ENCODE measurements at regions not wholly inside any gene's neighbourhood (a gene's known extent, or its start where the extent isn't known, plus 50 kb on each side); places are given as distances from the start of the nearest gene placed in this dataset.
A peak's percentile ranks its signal among the peaks of the same experiment; 100 is the strongest.

GRCh38 chr12:67137256-67137655 is 131.9 kb upstream of the CAND1 start:
- Mint-ChIP-seq H3K27me3 (peaks cover 11 to 16% of the 10 kb centered on the region in 2 donors), H3K4me1 (no peaks in the 10 kb centered on the region), H3K4me3 (no peak overlapping the region), H3K9me3 (peaks cover 0 to 2% (median 0%) of the 10 kb centered on the region in 8 donors), H3K27ac (no peak overlapping the region), H3K36me3 (no peaks in the 10 kb centered on the region)
- intact Hi-C loops (cut with micrococcal nuclease) = no loop called here
- H3K9me3 ChIP-seq (ENCODE audit: control insufficient read depth in 1 of 2, low read length in 2 of 2) = no peaks in the 10 kb centered on the region
- no peaks in the 10 kb centered on the region for H3K4me1 ChIP-seq (ENCODE audit: insufficient read depth, low read length)
- no peaks in the 10 kb centered on the region for H3K27me3 ChIP-seq (ENCODE audit: insufficient read depth, low read length)
- H3K4me3 ChIP-seq (ENCODE audit: low read length in 2 of 2) = no peak overlapping the region
- ChIA-PET POLR2A (ENCODE audit: partially characterized antibody) (no interaction called here), CTCF (ENCODE audit: partially characterized antibody) (no interaction called here)
- H3K27ac ChIP-seq (ENCODE audit: low read depth, low read length) = no peak overlapping the region
- no peaks in the 10 kb centered on the region for H3K36me3 ChIP-seq (ENCODE audit: insufficient read depth, low read length)
- no peak for DNase-seq

GRCh38 chr12:67141296-67142018 is 127.7 kb upstream of the CAND1 start:
- Mint-ChIP-seq H3K36me3 (no peaks in the 10 kb centered on the region), H3K27me3 (peaks cover 11 to 14% of the 10 kb centered on the region in 2 donors), H3K4me3 (no peak overlapping the region), H3K9me3 (peaks cover 0 to 3% (median 0%) of the 10 kb centered on the region in 8 donors), H3K27ac (no peak overlapping the region), H3K4me1 (no peaks in the 10 kb centered on the region)
- Histone ChIP-seq H3K27me3 (ENCODE audit: insufficient read depth, low read length) (no peaks in the 10 kb centered on the region), H3K4me3 (ENCODE audit: low read length in 2 of 2) (no peak overlapping the region), H3K36me3 (ENCODE audit: insufficient read depth, low read length) (no peaks in the 10 kb centered on the region), H3K9me3 (ENCODE audit: control insufficient read depth in 1 of 2, low read length in 2 of 2) (no peaks in the 10 kb centered on the region), H3K4me1 (ENCODE audit: insufficient read depth, low read length) (no peaks in the 10 kb centered on the region), H3K27ac (ENCODE audit: low read depth, low read length) (no peak overlapping the region)
- no peak for DNase-seq
- CTCF ChIA-PET (ENCODE audit: partially characterized antibody) = interaction anchor here (1.0 to 1.6 kb wide), 2 partner anchors 10 to 18 kb away, joined by 3 to 4 read pairs; no protein-coding TSS in a partner anchor
- POLR2A ChIA-PET (ENCODE audit: partially characterized antibody) = no interaction called here
- intact Hi-C loops (cut with micrococcal nuclease) = no loop called here

- no peak overlapping the region for H3K27ac ChIP-seq (ENCODE audit: low read depth, low read length)
- Mint-ChIP-seq H3K9me3 (peaks cover 0 to 3% (median 0%) of the 10 kb centered on the region in 8 donors), H3K27ac (peak overlapping the region in 1 of 7 donors; percentile 49), H3K36me3 (no peaks in the 10 kb centered on the region), H3K4me3 (no peak overlapping the region), H3K4me1 (no peaks in the 10 kb centered on the region), H3K27me3 (peaks cover 0 to 6% of the 10 kb centered on the region in 2 donors)
- DNase-seq = no peak
- no peak overlapping the region for H3K4me3 ChIP-seq (ENCODE audit: low read length in 2 of 2)
- H3K4me1 ChIP-seq (ENCODE audit: insufficient read depth, low read length) = no peaks in the 10 kb centered on the region
- intact Hi-C loops (cut with micrococcal nuclease) = no loop called here
- H3K36me3 ChIP-seq (ENCODE audit: insufficient read depth, low read length) = no peaks in the 10 kb centered on the region
- ChIA-PET CTCF (ENCODE audit: partially characterized antibody) (no interaction called here), POLR2A (ENCODE audit: partially characterized antibody) (no interaction called here)
- no peaks in the 10 kb centered on the region for H3K9me3 ChIP-seq (ENCODE audit: control insufficient read depth in 1 of 2, low read length in 2 of 2)
- no peaks in the 10 kb centered on the region for H3K27me3 ChIP-seq (ENCODE audit: insufficient read depth, low read length)
Measured at GRCh38 chr12:67145692-67146091, 123.5 kb upstream of the CAND1 start.

- POLR2A ChIA-PET (ENCODE audit: partially characterized antibody) = no interaction called here
- no peaks in the 10 kb centered on the region for H3K4me1 ChIP-seq (ENCODE audit: insufficient read depth, low read length)
- H3K36me3 ChIP-seq (ENCODE audit: insufficient read depth, low read length) = no peaks in the 10 kb centered on the region
- no peak overlapping the region for H3K4me3 Mint-ChIP-seq
- H3K9me3 Mint-ChIP-seq = peaks cover 0 to 2% (median 0%) of the 10 kb centered on the region in 8 donors
- no peaks in the 10 kb centered on the region for H3K36me3 Mint-ChIP-seq
- H3K27ac Mint-ChIP-seq = no peak overlapping the region
- intact Hi-C loops (cut with micrococcal nuclease) = no loop called here
- H3K27me3 ChIP-seq (ENCODE audit: insufficient read depth, low read length) = no peaks in the 10 kb centered on the region
- no peaks in the 10 kb centered on the region for H3K9me3 ChIP-seq (ENCODE audit: control insufficient read depth in 1 of 2, low read length in 2 of 2)
- no peak overlapping the region for H3K27ac ChIP-seq (ENCODE audit: low read depth, low read length)
- no peak for DNase-seq
- CTCF ChIA-PET (ENCODE audit: partially characterized antibody) = interaction anchor here (1.0 kb wide), 1 partner anchor 14 kb away, joined by 3 read pairs; no protein-coding TSS in a partner anchor
- H3K4me1 Mint-ChIP-seq = no peaks in the 10 kb centered on the region
- H3K4me3 ChIP-seq (ENCODE audit: low read length in 2 of 2) = no peak overlapping the region
- H3K27me3 Mint-ChIP-seq = peaks cover 0 to 1% of the 10 kb centered on the region in 2 donors
Measured at GRCh38 chr12:67147030-67147429, 122.1 kb upstream of the CAND1 start.

GRCh38 chr12:67147447-67147846 is 121.7 kb upstream of the CAND1 start:
- Histone ChIP-seq H3K27me3 (ENCODE audit: insufficient read depth, low read length) (no peaks in the 10 kb centered on the region), H3K4me1 (ENCODE audit: insufficient read depth, low read length) (no peaks in the 10 kb centered on the region), H3K27ac (ENCODE audit: low read depth, low read length) (no peak overlapping the region), H3K9me3 (ENCODE audit: control insufficient read depth in 1 of 2, low read length in 2 of 2) (no peaks in the 10 kb centered on the region), H3K36me3 (ENCODE audit: insufficient read depth, low read length) (no peaks in the 10 kb centered on the region), H3K4me3 (ENCODE audit: low read length in 2 of 2) (no peak overlapping the region)
- ChIA-PET POLR2A (ENCODE audit: partially characterized antibody) (no interaction called here), CTCF (ENCODE audit: partially characterized antibody) (interaction anchor here (1.0 kb wide), 1 partner anchor 14 kb away, joined by 3 read pairs; no protein-coding TSS in a partner anchor)
- H3K27ac Mint-ChIP-seq = no peak overlapping the region
- H3K36me3 Mint-ChIP-seq = no peaks in the 10 kb centered on the region
- H3K27me3 Mint-ChIP-seq = peaks cover 0 to 1% of the 10 kb centered on the region in 2 donors
- no peaks in the 10 kb centered on the region for H3K4me1 Mint-ChIP-seq
- DNase-seq = no peak
- intact Hi-C loops (cut with micrococcal nuclease) = no loop called here
- no peak overlapping the region for H3K4me3 Mint-ChIP-seq
- peaks cover 0 to 2% (median 0%) of the 10 kb centered on the region in 8 donors for H3K9me3 Mint-ChIP-seq

- intact Hi-C loops (cut with micrococcal nuclease) = no loop called here
- CTCF ChIA-PET (ENCODE audit: partially characterized antibody) = interaction anchor here (1.8 kb wide), 1 partner anchor 13 kb away, joined by 5 read pairs; no protein-coding TSS in a partner anchor
Measured at GRCh38 chr12:67148265-67148664, 120.9 kb upstream of the CAND1 start.

GRCh38 chr12:67151886-67152285 is 117.3 kb upstream of the CAND1 start:
- Mint-ChIP-seq H3K36me3 (no peaks in the 10 kb centered on the region), H3K27ac (no peak overlapping the region), H3K4me1 (no peaks in the 10 kb centered on the region), H3K9me3 (no peaks in the 10 kb centered on the region), H3K4me3 (no peak overlapping the region), H3K27me3 (peaks cover 2 to 9% of the 10 kb centered on the region in 2 donors)
- DNase-seq = no peak
- CTCF ChIA-PET (ENCODE audit: partially characterized antibody) = interaction anchor here (2.5 kb wide), 1 partner anchor 10 kb away, joined by 10 read pairs; no protein-coding TSS in a partner anchor
- Histone ChIP-seq H3K27ac (ENCODE audit: low read depth, low read length) (no peak overlapping the region), H3K4me3 (ENCODE audit: low read length in 2 of 2) (no peak overlapping the region), H3K27me3 (ENCODE audit: insufficient read depth, low read length) (no peaks in the 10 kb centered on the region), H3K36me3 (ENCODE audit: insufficient read depth, low read length) (no peaks in the 10 kb centered on the region), H3K4me1 (ENCODE audit: insufficient read depth, low read length) (no peaks in the 10 kb centered on the region), H3K9me3 (ENCODE audit: control insufficient read depth in 1 of 2, low read length in 2 of 2) (no peaks in the 10 kb centered on the region)
- POLR2A ChIA-PET (ENCODE audit: partially characterized antibody) = no interaction called here
- intact Hi-C loops (cut with micrococcal nuclease) = no loop called here

More at GRCh38 chr12:67148265-67148664, 120.9 kb upstream of the CAND1 start:
- H3K27ac Mint-ChIP-seq = no peak overlapping the region
- H3K4me3 ChIP-seq (ENCODE audit: low read length in 2 of 2) = no peak overlapping the region
- no peak overlapping the region for H3K27ac ChIP-seq (ENCODE audit: low read depth, low read length)
- H3K4me3 Mint-ChIP-seq = no peak overlapping the region
- H3K36me3 ChIP-seq (ENCODE audit: insufficient read depth, low read length) = no peaks in the 10 kb centered on the region
- no peaks in the 10 kb centered on the region for H3K4me1 ChIP-seq (ENCODE audit: insufficient read depth, low read length)
- no peaks in the 10 kb centered on the region for H3K36me3 Mint-ChIP-seq
- DNase-seq = no peak
- POLR2A ChIA-PET (ENCODE audit: partially characterized antibody) = no interaction called here
- H3K4me1 Mint-ChIP-seq = no peaks in the 10 kb centered on the region
- H3K27me3 ChIP-seq (ENCODE audit: insufficient read depth, low read length) = no peaks in the 10 kb centered on the region
- peaks cover 0 to 1% of the 10 kb centered on the region in 2 donors for H3K27me3 Mint-ChIP-seq
- H3K9me3 Mint-ChIP-seq = peaks cover 0 to 2% (median 0%) of the 10 kb centered on the region in 8 donors
- H3K9me3 ChIP-seq (ENCODE audit: control insufficient read depth in 1 of 2, low read length in 2 of 2) = no peaks in the 10 kb centered on the region
